B cell (primary cell): ENCODE measurements at regions not wholly inside any gene's neighbourhood (a gene's known extent, or its start where the extent isn't known, plus 50 kb on each side); places are given as distances from the start of the nearest gene placed in this dataset.

Experiments
- CTCF ChIP-seq: fragments of 200-600 bp; IDR thresholded peaks from one replicate; pipeline ENCODE4 v1.8.0; 2022; ENCODE audit warnings: antibody characterized with exemption, mild to moderate bottlenecking
- EZH2 ChIP-seq: IDR thresholded peaks from 2 replicates; pipeline ENCODE4 v1.6.1; 2012; ENCODE audit warnings: borderline replicate concordance, low read depth, mild to moderate bottlenecking, moderate library complexity, low read length; ENCODE audit not compliant: insufficient read depth, poor library complexity, severe bottlenecking

- no peak for TF ChIP-seq CTCF
- TF ChIP-seq EZH2: no peak
Measured at GRCh38 chr6:165135889-165136288, 173.5 kb downstream of the C6orf118 start.
